SK-N-MC (cell line): ENCODE measurements at regions not wholly inside any gene's neighbourhood (a gene's known extent, or its start where the extent isn't known, plus 50 kb on each side); places are given as distances from the start of the nearest gene placed in this dataset.

Experiments
- DNase-seq: peaks from one replicate; pipeline ENCODE4 v3.0.0-alpha.2; 2011; ENCODE audit warnings: low read depth, low spot score
- H3K27ac ChIP-seq: fragments of 200-600 bp; sonication (generic); 2 replicates; pipeline ENCODE4 v1.5.1; 2016; ENCODE audit warnings: mixed run types
- H3K36me3 ChIP-seq: fragments of 200-600 bp; sonication (generic); 2 replicates; pipeline ENCODE4 v1.6.1; 2017; ENCODE audit warnings: antibody characterized with exemption, low read length, mixed read lengths; ENCODE audit not compliant: insufficient read depth
- H3K4me3 ChIP-seq: fragments of 200-600 bp; sonication (generic); 2 replicates; pipeline ENCODE4 v1.5.1; 2016
- H3K9ac ChIP-seq: fragments of 200-600 bp; sonication (generic); 2 replicates; pipeline ENCODE4 v1.8.0; 2017; ENCODE audit warnings: mixed run types, mixed read lengths; ENCODE audit not compliant: insufficient read length
- H3K9me3 ChIP-seq: fragments of 200-600 bp; sonication (generic); 2 replicates; pipeline ENCODE4 v1.6.1; 2017; ENCODE audit warnings: low read depth, mild to moderate bottlenecking, antibody characterized with exemption, low read length, moderate library complexity, mixed read lengths
- EZH2 ChIP-seq: fragments of 200-600 bp; sonication (generic); IDR thresholded peaks from one replicate; pipeline ENCODE4 v1.6.1; 2017; ENCODE audit warnings: antibody characterized with exemption
- FOXP2 ChIP-seq: optimal IDR thresholded peaks from 2 replicates; pipeline ENCODE3; 2011; ENCODE audit warnings: mild to moderate bottlenecking, moderate library complexity; ENCODE audit not compliant: insufficient read depth; ENCODE audit errors: extremely low read length, control extremely low read depth
- POLR2AphosphoS5 ChIP-seq: IDR thresholded peaks from 2 replicates; pipeline ENCODE4 v1.6.1; 2012; ENCODE audit warnings: mild to moderate bottlenecking, low read depth, low read length, borderline replicate concordance

DNA sequence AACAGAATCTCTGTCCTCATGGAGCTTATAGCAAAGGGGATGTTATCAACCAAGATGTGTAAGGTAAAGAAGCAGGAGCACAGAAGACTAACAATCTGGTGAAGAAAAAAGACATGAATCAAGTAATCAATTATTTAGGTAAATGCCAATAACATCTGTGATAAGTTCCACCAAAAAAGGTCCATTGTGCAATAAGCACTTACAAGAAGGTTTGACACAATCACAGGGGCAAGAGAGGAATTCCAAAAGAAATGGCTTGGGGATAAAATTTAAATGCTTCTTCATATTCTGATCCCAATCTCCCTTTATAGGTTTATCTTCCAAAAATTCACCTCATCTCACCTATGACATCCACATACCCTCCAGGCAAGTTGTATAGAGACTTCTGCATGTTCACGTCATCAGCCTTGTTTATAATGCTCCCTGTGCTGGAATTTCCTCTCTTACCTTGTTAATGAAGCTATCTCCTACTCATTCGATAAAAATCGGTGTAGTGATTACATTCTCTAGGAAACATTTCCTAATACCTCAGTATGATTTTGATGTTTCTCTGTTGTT lies 53.6 kb upstream of the DPT start:
- H3K4me3 ChIP-seq: no peak overlapping the region

DNA sequence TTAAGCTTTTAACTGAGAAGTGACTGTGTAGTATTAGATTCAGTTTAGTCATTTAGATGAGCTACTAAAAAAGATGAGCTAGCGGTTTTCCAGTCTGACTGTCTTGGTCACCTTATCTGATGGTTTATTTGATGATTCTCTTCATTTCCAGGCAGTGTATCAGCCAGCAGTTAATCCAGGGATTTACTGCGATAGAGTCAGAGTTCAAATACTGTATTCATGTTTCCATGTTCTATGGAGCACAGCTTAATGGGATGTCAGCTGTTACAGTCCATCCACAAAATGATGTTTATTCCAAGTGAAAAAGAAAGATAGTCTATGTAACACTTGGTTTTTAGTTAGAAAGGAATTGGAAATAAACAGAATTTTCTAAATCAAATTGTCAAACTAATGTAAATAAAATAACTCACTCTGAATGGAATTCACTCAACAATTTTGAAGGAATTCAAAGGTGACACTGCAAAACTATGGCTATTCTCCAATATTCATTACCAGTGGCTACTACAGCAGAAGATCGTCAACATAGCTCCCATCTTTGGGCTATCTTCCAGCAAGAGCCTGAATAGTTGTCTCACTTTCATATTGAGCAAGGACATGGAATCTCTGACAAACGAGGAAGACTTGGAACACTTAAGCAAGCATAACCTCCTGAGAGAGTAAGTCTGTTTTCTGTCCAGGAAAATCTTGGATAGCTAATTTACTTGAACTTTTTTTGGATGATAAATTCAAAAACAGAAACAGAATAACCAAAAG lies 54.6 kb upstream of the DPT start:
- no peaks in the 10 kb centered on the region for H3K9me3 ChIP-seq
- no peaks in the 10 kb centered on the region for H3K36me3 ChIP-seq
- DNase-seq: no peak
- H3K9ac ChIP-seq: no peak overlapping the region
- H3K4me3 ChIP-seq: no peak overlapping the region
- no peak for TF ChIP-seq EZH2
- no peak for TF ChIP-seq POLR2AphosphoS5
- TF ChIP-seq FOXP2: no peak
- no peak overlapping the region for H3K27ac ChIP-seq

More for the DNA sequence above, 53.6 kb upstream of the DPT start:
- no peak for DNase-seq
- Histone ChIP-seq H3K9ac (no peak overlapping the region), H3K27ac (no peak overlapping the region), H3K36me3 (no peaks in the 10 kb centered on the region), H3K9me3 (no peaks in the 10 kb centered on the region)
- TF ChIP-seq FOXP2 (no peak), EZH2 (no peak), POLR2AphosphoS5 (no peak)

DNA sequence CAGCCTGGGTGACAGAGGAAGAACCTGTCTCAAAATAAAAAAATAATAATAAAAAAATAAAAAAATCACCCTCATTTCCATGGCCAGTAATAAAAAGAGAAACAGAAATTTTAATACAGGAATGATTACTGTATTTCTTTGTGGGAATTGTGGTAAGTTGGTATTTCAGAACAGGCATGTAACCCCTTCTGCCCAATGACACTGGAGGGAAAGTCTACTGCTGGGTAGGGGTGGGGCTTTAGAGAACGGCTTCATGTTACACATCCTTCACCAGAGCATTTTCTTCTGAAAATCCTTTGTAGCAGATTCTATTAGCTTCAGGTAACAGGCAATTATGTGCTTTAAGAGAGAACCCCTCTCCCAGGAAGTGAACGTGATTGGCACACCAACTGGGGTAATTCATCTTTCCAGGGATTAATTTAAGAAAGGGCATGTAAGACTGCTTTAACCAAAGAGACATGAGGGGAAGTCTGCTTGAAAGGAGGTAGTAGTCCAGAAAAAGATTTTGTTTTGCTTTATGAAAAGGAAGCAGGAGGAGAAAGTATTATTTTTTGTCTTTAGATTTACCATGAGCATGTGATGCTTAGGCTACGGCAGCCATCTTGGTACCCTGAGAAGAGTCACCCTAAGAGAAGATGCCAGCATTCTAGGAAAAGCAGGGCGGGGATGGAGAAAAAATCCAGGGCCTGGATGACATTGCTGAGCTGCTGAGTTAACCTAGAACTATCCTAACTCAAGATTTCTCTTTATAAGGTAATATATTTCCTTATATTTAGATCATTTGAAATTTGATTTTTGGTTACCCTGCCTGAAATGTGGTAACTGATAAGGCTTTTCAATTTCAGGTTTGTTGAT lies 57.7 kb upstream of the DPT start:
- Histone ChIP-seq H3K36me3 (no peaks in the 10 kb centered on the region), H3K9ac (no peak overlapping the region), H3K27ac (no peak overlapping the region), H3K9me3 (no peaks in the 10 kb centered on the region), H3K4me3 (no peak overlapping the region)
- DNase-seq: no peak
- no peak for TF ChIP-seq FOXP2
- TF ChIP-seq EZH2: no peak
- no peak for TF ChIP-seq POLR2AphosphoS5

DNA sequence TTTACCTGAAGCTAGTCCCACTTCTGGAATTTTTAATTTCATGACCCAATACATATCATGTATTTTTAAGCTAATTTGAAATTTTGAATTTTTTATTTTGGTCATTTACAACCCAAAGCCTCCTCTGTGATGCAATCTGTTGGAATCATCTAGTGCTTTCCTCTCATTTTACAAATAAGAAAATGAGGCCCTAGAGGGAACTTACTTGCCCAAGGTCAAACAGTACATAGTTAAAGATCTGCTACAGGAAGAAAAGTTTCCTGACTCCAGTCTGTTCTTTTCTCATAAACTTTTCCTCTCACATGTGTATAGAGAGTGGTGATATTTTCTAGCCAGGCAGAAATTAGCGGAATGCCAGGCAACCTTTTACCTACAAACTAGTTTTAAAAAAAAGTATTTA lies 59.3 kb upstream of the DPT start:
- H3K36me3 ChIP-seq: no peaks in the 10 kb centered on the region
- no peak overlapping the region for H3K4me3 ChIP-seq
- no peak for DNase-seq
- H3K9ac ChIP-seq: no peak overlapping the region
- H3K9me3 ChIP-seq: no peaks in the 10 kb centered on the region
- no peak overlapping the region for H3K27ac ChIP-seq
- TF ChIP-seq POLR2AphosphoS5 (no peak), EZH2 (no peak), FOXP2 (no peak)

DNA sequence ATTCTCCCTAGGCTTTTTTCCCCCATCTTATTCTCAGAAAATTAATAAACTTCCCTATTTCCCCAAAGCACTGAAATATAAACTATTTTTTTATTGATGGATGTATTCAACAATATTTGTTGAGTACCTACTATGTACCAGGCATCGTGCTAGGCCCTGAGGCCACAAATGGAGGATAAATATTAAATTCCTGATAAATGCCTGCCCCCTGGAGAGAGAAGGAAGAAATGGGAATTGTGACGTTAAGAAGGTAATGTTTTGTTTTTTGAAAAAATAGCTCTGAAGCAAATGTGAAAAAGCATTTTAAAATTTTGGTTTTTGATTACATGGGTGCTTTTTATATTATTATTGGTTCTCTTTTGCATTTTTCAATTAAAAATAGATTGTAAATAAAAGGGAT lies 60.5 kb upstream of the DPT start:
- Histone ChIP-seq H3K9me3 (no peaks in the 10 kb centered on the region), H3K9ac (no peak overlapping the region), H3K36me3 (no peaks in the 10 kb centered on the region), H3K4me3 (no peak overlapping the region), H3K27ac (no peak overlapping the region)
- no peak for DNase-seq
- TF ChIP-seq FOXP2: no peak
- no peak for TF ChIP-seq POLR2AphosphoS5
- TF ChIP-seq EZH2: no peak

DNA sequence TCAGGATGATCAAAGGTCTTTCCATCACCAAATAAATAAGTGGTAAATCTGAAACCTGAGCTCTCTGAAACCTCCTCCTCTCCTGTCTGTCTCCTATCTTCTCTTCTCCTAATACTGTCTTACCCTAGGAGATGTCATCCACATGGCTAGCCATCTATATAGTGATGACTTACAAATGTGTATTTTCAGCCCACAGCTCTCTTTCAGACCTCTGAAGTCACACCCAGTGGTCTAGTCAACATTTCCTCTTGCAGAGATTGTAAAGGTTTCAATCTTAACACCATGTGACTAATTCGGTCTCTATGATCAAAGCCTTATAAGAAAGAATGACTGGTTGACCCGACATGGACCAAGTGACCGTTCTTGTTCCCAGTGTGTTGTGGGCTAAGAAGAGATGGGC lies 63.1 kb upstream of the DPT start:
- TF ChIP-seq POLR2AphosphoS5: no peak
- TF ChIP-seq FOXP2: no peak
- TF ChIP-seq EZH2: no peak
- DNase-seq: no peak
- Histone ChIP-seq H3K9ac (no peak overlapping the region), H3K27ac (no peak overlapping the region), H3K4me3 (no peak overlapping the region), H3K36me3 (no peaks in the 10 kb centered on the region), H3K9me3 (no peaks in the 10 kb centered on the region)

DNA sequence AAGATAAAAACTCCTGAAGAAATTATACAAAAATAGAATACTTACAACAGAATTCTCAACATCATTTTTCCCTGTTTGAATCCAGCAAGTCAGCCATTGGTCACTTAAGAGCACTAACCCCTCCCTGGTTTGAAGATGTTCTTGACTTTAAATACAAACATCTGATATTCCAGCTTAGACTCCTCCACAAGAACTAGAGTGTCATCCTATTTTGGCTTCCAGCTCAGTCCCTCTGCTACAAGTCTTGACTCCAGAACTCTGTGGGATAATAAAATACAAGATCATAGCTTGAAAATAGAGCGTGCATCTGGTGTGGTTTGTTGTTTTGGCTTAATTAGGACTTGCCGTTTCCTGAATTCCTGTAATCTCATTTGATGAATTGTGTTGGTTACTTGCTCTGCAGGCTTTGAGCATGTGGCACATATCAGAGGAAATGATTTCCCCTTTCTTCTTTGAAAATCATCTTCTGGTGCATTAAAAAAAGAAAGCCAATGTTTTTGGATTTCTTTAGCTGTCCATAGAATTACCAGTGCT lies 63.7 kb upstream of the DPT start:
- Histone ChIP-seq H3K4me3 (no peak overlapping the region), H3K27ac (no peak overlapping the region), H3K36me3 (no peaks in the 10 kb centered on the region), H3K9me3 (no peaks in the 10 kb centered on the region), H3K9ac (no peak overlapping the region)
- DNase-seq: no peak
- TF ChIP-seq POLR2AphosphoS5 (no peak), EZH2 (no peak), FOXP2 (no peak)

DNA sequence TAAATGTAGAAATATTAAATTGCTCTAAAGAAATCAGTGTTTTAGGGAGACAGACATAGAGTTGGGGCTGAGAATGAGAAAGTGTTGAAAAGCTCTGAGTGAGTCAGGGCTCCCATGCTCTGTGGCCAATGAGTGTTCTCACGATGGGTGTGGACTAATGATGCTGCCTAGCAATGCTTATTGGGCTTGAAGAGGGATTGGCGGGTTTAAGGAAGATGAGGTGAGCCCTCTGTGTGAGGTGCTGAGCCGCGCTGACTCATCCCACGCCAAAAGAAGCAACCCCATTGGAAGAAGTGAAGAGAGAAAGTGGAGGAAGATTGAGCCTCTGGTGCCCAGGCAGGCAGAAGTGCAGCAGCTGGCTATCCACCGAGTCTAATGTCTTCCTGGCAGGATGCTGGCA lies 65.1 kb upstream of the DPT start:
- Histone ChIP-seq H3K27ac (no peak overlapping the region), H3K4me3 (no peak overlapping the region), H3K9me3 (no peaks in the 10 kb centered on the region), H3K36me3 (no peaks in the 10 kb centered on the region), H3K9ac (no peak overlapping the region)
- TF ChIP-seq EZH2 (no peak), POLR2AphosphoS5 (no peak), FOXP2 (no peak)
- no peak for DNase-seq

DNA sequence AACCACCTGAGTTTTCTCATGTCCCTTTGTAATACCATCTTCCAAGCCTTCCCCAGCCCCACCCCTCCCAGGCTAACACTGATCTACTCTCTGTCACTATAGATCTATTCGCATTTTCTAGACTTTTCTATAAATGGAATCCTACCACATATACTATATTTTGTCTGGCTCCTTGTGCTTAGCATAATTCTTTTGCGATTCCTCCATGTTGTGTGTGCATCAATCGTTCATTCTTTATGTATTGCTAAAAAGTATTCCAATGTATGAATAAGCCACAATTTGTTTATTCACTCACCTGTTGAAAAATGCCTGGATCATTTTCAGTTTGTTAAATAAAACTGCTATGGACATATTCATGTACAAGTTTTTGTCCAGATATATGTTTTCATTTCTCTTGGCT lies 66.7 kb upstream of the DPT start:
- Histone ChIP-seq H3K27ac (no peak overlapping the region), H3K4me3 (no peak overlapping the region), H3K9me3 (no peaks in the 10 kb centered on the region), H3K36me3 (no peaks in the 10 kb centered on the region), H3K9ac (no peak overlapping the region)
- TF ChIP-seq FOXP2 (no peak), EZH2 (no peak), POLR2AphosphoS5 (no peak)
- no peak for DNase-seq
